ENCODE measurements at regions not wholly inside any gene's neighbourhood (a gene's known extent, or its start where the extent isn't known, plus 50 kb on each side); places are given as distances from the start of the nearest gene placed in this dataset.

- no peak for TF ChIP-seq CTCF (IDR thresholded peaks at IDR 0.05)
- TF ChIP-seq POLR2A (IDR thresholded peaks at IDR 0.05) = no peak
Measured at GRCh38 chr2:80896576-80896975, 592.0 kb upstream of the LRRTM1 start.

All from body of pancreas (tissue), 4 donors.